Neural progenitor cell (in vitro differentiated cells): ENCODE measurements at regions not wholly inside any gene's neighbourhood (a gene's known extent, or its start where the extent isn't known, plus 50 kb on each side); places are given as distances from the start of the nearest gene placed in this dataset.

Source experiments
- EZH2 ChIP-seq: fragments of 200-600 bp; sonication (generic); IDR thresholded peaks from 2 replicates; pipeline ENCODE4 v1.6.1; 2017; ENCODE audit warnings: antibody characterized with exemption, mild to moderate bottlenecking, moderate library complexity
- TF ChIP-seq, protein P1 (sequence below): fragments of 200-600 bp; sonication (generic); IDR thresholded peaks from 2 replicates; pipeline ENCODE4 v1.5.1; 2017; ENCODE audit warnings: antibody characterized with exemption, mild to moderate bottlenecking

DNA sequence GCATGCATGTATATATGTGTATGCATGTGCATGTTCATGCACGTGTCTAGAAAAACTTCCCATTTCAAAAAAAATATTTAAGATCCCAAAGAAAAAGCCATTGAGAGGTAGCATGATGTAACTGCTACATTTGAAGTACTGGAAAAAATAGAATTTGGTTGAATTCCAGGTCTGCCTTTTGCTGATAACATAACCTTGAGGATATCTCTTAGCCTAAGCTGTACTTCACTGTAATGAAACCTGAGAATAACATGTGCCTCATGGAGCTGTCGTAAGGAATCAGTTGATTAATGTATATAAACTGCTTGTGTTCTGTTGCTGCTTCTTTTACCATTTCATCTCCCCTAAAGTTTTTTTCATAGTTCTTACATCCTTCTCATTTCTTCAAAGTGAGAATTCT lies 351.8 kb downstream of the GRIA2 start:
- TF ChIP-seq, protein P1, sequence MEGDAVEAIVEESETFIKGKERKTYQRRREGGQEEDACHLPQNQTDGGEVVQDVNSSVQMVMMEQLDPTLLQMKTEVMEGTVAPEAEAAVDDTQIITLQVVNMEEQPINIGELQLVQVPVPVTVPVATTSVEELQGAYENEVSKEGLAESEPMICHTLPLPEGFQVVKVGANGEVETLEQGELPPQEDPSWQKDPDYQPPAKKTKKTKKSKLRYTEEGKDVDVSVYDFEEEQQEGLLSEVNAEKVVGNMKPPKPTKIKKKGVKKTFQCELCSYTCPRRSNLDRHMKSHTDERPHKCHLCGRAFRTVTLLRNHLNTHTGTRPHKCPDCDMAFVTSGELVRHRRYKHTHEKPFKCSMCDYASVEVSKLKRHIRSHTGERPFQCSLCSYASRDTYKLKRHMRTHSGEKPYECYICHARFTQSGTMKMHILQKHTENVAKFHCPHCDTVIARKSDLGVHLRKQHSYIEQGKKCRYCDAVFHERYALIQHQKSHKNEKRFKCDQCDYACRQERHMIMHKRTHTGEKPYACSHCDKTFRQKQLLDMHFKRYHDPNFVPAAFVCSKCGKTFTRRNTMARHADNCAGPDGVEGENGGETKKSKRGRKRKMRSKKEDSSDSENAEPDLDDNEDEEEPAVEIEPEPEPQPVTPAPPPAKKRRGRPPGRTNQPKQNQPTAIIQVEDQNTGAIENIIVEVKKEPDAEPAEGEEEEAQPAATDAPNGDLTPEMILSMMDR: no peak
- TF ChIP-seq EZH2: no peak
